ENCODE measurements at regions not wholly inside any gene's neighbourhood (a gene's known extent, or its start where the extent isn't known, plus 50 kb on each side); places are given as distances from the start of the nearest gene placed in this dataset.
"Not testable (repeated sequence)": the region's sequence is repeated elsewhere in the genome, so short reads cannot be mapped to it uniquely, and the experiment has no call there.

GRCh38 chr2:107743274-107743673 lies 83.4 kb upstream of the RGPD4 start:
- 89% methylated on average over 5 of the region's 5 CpGs for WGBS
- DNase-seq (ENCODE audit: low spot score): no peak
- no peaks in the 10 kb centered on the region for H3K4me1 ChIP-seq (replicated peaks)
- H3K9me3 ChIP-seq: no peaks in the 10 kb centered on the region
- H3K36me3 ChIP-seq: no peaks in the 10 kb centered on the region
- H3K27ac ChIP-seq: no peak overlapping the region
- H3K27me3 ChIP-seq (replicated peaks; ENCODE audit: insufficient read depth): no peaks in the 10 kb centered on the region
- intact Hi-C loops (cut with DNase I): no loop called here
- TF ChIP-seq CTCF (IDR thresholded peaks at IDR 0.05) (no peak), POLR2A (IDR thresholded peaks at IDR 0.05) (no peak), POLR2AphosphoS5 (IDR thresholded peaks at IDR 0.05) (no peak)
- H3K4me3 ChIP-seq: no peak overlapping the region

- no peak for DNase-seq (ENCODE audit: low spot score)
- Histone ChIP-seq H3K9me3 (no peaks in the 10 kb centered on the region), H3K4me3 (no peak overlapping the region), H3K4me1 (replicated peaks) (no peaks in the 10 kb centered on the region), H3K36me3 (no peaks in the 10 kb centered on the region), H3K27me3 (replicated peaks; ENCODE audit: insufficient read depth) (no peaks in the 10 kb centered on the region), H3K27ac (no peak overlapping the region)
- 83% methylated on average over 3 of the region's 3 CpGs for WGBS
- intact Hi-C loops (cut with DNase I): no loop called here
- no peak for TF ChIP-seq POLR2A (IDR thresholded peaks at IDR 0.05)
- no peak for TF ChIP-seq CTCF (IDR thresholded peaks at IDR 0.05)
- no peak for TF ChIP-seq POLR2AphosphoS5 (IDR thresholded peaks at IDR 0.05)
These were observed 81.6 kb upstream of the RGPD4 start for GRCh38 chr2:107745100-107745499.

GRCh38 chr2:107746552-107747198 lies 80.0 kb upstream of the RGPD4 start:
- H3K4me3 ChIP-seq; H3K27ac ChIP-seq; H3K36me3 ChIP-seq; H3K9me3 ChIP-seq; H3K27me3 ChIP-seq (replicated peaks; ENCODE audit: insufficient read depth); H3K4me1 ChIP-seq (replicated peaks); DNase-seq (ENCODE audit: low spot score); intact Hi-C loops (cut with DNase I): not testable (repeated sequence)
- 94% methylated on average over 13 of the region's 13 CpGs for WGBS

- H3K9me3 ChIP-seq; H3K27me3 ChIP-seq (replicated peaks; ENCODE audit: insufficient read depth); H3K36me3 ChIP-seq; H3K4me1 ChIP-seq (replicated peaks); H3K27ac ChIP-seq; H3K4me3 ChIP-seq; intact Hi-C loops (cut with DNase I); DNase-seq (ENCODE audit: low spot score): not testable (repeated sequence)
- 99% methylated on average over 14 of the region's 51 CpGs for WGBS
These were observed 79.3 kb upstream of the RGPD4 start for GRCh38 chr2:107747199-107747963.

- no peak for DNase-seq (ENCODE audit: low spot score)
- Histone ChIP-seq H3K4me3 (no peak overlapping the region), H3K9me3 (no peaks in the 10 kb centered on the region), H3K27ac (no peak overlapping the region), H3K36me3 (no peaks in the 10 kb centered on the region), H3K27me3 (replicated peaks; ENCODE audit: insufficient read depth) (no peaks in the 10 kb centered on the region), H3K4me1 (replicated peaks) (no peaks in the 10 kb centered on the region)
- intact Hi-C loops (cut with DNase I): no loop called here
- WGBS: 96% methylated on average over 15 of the region's 15 CpGs
- TF ChIP-seq CTCF (IDR thresholded peaks at IDR 0.05) (no peak), POLR2AphosphoS5 (IDR thresholded peaks at IDR 0.05) (no peak), POLR2A (IDR thresholded peaks at IDR 0.05) (no peak)
These were observed 78.6 kb upstream of the RGPD4 start for GRCh38 chr2:107747964-107748583.
